Forelimb muscle (tissue), 1 donor: ENCODE measurements at regions not wholly inside any gene's neighbourhood (a gene's known extent, or its start where the extent isn't known, plus 50 kb on each side); places are given as distances from the start of the nearest gene placed in this dataset.
"Not testable (repeated sequence)": the region's sequence is repeated elsewhere in the genome, so short reads cannot be mapped to it uniquely, and the experiment has no call there.

Experiments used
- DNase-seq: peaks from one replicate; pipeline ENCODE4 v3.0.0-alpha.2; 2013; ENCODE audit warnings: low read depth

DNA sequence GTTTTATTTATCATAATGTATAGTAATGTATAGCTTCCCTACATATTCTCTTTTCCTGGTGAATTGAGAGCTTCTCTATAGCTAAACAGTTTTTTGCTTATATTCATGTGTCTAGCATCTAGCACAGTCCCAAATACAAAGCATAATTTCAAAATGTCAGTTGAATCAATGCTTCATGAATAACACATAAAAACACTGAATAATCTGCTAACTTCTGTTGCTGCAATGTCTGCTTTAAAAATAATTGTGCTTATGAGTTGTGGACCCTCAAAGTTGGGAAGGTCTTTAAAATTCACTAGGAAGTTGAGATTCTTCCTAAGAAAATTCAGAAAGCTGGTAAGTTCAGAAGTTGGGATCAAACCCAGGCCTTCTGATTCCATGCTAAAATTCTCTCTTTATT lies 600.9 kb upstream of the FAM98A start:
- no peak for DNase-seq

- DNase-seq = no peak
Measured at GRCh38 chr2:34193164-34193563, 594.1 kb upstream of the FAM98A start.

DNA sequence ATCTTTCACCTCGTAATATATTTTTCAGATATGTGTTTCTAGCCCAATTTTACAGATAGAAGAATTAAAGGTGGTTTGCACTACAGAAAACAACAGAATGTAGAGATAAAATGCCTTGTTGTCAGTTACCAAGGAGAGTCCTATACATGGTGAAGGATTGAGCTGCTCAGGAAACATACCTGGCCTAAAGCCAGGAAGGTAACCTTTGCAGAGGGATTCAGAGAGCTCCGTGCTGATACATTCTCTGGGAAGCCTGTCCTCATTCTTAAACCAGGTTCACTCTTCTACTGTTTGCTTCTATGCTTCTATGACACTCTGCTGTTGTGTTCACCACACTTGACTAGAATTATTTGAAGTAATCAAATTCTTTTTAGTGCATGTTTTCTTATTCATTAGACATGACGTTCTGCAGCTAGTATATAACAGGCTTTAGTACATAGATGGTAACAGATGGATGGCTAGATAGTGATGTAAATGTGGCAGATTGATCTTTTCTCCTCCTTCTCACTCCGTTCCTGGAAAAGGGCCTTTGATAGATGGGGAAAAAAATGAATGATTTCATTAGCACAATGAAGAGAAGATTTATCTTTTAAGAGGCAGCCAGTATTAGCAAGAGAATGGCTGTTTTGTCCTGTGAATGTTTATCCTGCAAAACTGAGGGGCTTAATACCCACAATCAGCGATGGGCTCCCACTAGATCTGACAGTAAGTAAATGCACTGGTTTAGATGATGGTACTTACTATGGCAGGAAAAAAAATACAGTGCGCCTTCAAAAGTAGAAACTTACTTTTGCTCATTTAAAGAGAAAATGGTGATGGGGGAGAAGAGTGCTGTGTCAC lies 589.6 kb upstream of the FAM98A start:
- DNase-seq = no peak

GRCh38 chr2:34179511-34179910 lies 580.4 kb upstream of the FAM98A start:
- no peak for DNase-seq

DNA sequence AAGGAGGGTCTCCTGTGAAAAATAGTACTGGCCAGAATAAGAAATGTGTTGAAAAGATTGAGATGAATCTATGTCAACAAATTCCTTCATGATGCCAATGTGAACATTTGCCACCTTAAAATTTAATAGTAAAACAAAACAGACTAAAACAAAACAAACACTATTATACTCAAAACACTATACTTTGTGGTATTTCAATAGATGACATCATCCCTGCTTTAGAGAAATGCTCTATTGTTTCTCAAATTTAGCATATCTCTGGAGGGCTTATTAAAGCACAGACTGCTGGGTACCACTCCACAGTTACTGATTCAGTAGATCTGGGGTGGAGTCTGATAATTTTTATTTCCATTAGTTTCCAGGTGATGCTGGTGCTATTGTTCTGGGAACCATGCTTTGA lies 579.4 kb upstream of the FAM98A start:
- DNase-seq = no peak

GRCh38 chr2:34176693-34177092 lies 577.6 kb upstream of the FAM98A start:
- no peak for DNase-seq

DNA sequence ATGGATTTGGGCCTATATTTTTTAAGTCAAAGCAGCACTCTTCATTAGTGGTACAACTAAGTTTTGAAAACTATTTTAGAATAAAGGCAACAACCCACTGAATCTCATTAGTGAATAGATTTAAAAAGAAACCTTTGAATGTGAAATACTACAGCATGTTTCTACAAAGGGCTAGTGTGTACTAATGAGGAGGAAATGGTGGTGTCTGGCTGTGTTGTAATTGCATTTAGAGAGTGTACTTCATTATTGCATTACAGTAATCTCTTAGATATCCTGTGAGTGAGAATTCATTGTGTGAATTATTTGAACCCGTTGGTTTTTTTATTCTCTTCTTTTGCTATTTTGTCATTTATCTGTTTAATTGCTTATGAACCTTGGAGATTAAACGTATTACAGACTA lies 575.4 kb upstream of the FAM98A start:
- no peak for DNase-seq

DNA sequence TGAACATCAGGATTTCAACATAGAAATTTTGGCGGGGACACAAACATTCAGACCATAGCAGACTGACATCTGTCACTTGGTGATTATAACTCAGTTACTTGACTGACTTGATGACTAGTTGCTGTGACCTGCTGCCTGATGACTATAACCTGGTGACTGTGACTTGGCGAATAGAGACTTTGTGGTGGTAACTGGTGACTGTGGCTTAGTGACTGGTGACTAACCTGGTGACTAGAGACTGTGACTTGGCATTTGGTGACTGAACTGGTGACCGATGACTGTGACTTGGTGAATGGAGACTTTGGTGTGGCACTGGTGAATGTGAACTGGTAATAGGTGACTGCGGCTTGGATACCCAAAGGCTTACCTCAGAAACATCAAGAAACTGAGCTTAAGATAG lies 563.1 kb upstream of the FAM98A start:
- DNase-seq = no peak

DNA sequence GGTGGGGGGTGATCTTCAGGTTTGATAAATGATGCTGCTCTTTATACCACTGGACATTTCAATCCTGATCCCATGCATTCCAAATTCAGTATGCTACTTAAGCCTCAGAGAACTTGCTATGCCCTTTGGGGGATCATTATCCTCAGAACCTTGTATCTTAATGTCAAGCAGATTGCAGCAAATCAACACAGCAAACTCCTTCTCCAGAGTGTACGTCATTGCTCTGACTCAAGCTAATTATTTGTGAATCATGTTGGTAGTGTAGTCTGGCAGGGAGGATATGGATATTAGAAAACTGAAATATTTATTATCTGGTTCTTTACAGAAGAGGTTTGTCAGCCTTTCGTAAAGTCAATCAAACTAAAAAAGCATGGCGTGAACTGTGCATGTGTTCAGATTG lies 562.5 kb upstream of the FAM98A start:
- DNase-seq = no peak

DNA sequence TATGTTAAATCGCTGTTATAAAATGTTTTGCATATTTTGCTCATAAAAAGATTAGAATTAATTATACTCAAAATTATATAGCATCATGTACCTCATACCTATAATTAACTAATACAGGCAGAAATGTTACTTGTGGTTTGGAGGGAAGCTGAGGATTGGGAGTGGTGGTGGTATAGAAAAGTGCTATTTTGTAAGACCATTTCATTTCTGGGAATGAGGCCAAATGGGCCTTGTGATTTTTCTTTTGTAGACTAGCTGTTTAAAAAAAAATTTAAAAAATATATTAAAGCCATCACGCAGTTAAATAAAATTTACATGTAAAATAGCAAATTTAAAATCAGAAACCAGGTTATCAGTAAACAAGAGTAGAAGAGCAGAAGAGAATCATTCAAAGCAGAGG lies 560.8 kb upstream of the FAM98A start:
- no peak for DNase-seq

DNA sequence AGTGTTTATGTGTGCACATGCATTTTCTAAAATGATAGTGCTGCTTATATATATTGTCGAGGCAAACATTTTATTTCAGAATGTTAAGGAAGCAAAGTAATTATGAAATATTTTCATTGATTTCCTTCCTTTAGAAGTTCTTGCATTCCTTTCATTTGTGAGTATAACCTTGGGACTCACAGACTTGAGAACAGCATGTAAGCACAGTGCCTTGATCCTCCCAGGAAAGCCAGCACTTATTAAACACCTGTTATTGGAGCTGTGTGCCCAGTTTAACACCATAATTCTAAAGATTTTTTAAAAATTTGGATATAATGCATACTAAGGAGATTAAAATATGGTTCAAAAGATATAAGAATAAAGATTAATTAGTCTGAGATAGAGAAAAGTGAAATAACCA lies 554.4 kb upstream of the FAM98A start:
- DNase-seq = no peak

DNA sequence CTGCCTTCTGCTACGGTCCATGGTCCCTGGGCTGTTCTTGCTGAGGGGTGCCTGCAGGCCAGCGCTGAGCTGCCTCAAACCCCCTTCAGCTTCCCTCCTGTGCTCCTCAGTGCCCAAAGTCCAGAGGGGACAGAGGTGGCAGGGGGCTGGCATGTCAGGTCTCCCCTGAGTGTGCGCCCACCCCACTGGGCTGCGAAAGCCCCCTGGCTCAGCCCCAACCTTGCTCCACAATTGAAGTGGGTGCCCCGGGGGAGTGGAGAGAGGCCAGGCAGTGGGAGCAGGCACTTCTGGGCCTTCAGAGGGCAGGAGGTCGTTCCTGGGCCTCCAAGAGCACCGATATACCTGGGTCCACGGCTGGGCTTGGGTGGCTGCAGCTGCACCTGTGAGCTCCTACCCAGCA lies 548.7 kb upstream of the FAM98A start:
- no peak for DNase-seq

DNA sequence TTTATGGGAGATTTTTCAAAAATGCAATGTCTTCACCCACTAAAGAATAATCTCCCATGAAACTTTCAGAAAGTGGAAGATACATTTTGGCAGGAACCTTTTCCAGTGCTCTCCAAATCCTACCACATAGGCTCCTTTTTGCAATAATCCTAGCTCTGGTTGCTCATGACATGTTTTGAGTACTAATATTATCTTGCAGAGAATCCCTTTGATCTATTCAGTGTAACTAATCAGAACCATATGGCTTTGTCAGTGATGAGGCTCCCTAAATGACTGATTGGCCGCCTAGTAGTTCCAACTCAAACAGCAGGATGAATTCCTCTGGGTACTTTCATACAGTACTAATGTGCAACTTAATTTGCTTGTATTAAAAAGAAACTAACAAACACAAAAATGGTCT lies 544.0 kb upstream of the FAM98A start:
- no peak for DNase-seq

- DNase-seq = not testable (repeated sequence)
Measured at GRCh38 chr2:34142531-34143008, 543.5 kb upstream of the FAM98A start.

DNA sequence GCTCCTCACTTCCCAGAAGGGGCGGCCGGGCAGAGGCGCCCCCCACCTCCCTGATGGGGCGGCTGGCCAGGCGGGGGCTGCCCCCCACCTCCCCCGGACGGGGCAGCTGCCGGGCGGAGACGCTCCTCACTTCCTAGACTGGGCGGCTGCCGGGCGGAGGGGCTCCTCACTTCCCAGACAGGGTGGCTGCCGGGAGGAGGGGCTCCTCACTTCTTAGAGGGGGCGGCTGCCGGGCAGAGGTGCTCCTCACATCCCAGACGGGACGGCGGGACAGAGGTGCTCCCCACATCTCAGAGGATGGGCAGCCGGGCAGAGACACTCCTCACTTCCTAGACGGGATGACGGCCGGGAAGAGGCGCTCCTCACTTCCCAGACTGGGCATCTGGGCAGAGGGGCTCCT lies 534.0 kb upstream of the FAM98A start:
- not testable (repeated sequence) for DNase-seq

- no peak for DNase-seq
Measured at GRCh38 chr2:34126279-34126678, 527.2 kb upstream of the FAM98A start.

DNA sequence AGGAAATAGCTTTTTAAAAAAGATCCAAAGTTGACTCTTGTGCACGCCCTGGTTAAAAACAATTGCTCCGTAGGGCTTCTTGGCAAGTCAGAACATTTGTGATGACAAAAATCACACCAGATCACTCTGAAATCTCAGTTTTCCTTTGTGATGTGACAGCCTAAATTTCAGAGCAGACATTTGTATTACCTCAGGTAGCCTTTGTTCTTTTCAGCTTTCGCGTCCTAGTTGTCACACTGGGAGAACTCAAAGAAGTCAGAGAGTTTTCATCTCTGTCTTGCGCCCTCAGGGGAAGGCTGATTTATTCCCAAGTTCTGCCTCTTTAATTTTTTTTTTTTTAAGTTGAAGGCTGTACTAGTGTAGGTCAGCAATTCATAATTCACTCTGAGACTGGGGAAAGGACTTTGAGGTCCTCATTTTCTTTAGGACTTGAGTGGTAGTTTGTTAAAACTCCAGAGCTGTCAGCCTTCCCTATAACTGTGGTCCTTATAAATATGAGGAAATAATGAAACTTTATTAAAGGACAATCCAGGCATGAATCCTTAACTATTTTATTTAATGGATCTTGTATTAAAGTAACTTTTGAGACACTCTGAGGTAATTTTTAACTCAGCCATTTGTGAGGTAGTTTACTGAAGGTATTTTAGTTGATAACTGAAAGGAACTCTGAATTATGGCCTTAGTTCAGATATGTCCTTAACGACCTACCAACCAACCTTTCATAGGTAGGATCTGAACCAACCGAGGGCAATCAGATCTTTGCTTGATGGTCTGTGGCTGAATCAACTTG lies 525.1 kb upstream of the FAM98A start:
- DNase-seq = no peak

DNA sequence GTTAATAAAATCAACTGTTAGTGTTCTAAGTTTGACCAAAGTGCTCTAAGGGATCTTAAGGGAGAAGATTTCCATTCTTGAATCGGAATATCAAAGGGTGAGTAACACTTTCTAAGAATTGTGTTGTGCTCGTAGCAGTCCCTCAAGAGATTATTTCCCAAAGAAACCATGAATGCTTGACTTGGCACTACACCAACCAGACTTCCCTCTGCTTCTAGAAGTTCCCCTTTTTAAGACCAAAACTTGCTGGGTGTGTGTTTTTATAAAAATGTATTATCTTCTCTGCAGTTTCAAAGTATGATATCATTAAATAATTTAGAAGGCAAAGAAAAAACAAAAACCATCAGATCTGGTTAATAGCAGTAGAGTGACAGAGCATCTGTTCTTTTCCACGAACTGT lies 522.0 kb upstream of the FAM98A start:
- DNase-seq = no peak

- DNase-seq = no peak
Measured at GRCh38 chr2:34115076-34115475, 516.0 kb upstream of the FAM98A start.

DNA sequence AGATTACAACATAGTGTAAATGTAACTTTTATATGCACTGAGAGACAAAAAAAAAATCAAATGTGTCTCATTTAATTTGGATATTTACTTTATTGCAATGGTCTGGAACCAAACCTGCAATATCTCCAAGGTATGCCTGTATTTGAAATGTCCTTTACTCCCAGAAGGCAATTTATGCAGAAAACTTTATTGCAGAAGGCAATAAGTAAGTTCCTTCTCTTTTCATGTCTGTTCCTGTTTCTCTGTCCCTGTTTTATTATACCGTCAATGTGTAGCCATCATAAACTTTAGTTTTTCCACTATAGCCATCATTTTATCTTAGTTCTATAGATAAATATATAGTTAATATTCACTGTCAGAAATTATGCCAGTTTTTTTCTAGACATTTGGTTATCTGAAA lies 513.1 kb upstream of the FAM98A start:
- no peak for DNase-seq

DNA sequence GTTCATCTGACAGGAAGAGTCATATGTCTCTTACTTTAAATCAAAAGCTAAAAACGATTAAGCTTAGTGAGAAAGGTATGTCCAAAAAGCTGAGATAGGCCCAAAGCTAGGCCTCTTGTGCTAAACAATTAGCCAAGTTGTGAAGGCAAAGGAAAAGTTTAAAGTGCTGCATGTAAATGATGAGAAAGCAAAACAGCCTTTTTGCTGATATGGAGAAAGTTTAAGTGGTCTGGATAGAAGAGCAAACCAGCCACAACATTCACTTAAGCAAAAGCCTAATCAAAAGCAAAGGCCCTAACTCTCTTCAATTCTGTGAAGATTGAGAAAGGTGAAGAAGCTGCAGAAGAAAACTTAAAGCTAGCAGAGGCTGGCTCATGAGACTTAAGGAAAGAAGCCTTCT lies 511.3 kb upstream of the FAM98A start:
- DNase-seq = no peak

DNA sequence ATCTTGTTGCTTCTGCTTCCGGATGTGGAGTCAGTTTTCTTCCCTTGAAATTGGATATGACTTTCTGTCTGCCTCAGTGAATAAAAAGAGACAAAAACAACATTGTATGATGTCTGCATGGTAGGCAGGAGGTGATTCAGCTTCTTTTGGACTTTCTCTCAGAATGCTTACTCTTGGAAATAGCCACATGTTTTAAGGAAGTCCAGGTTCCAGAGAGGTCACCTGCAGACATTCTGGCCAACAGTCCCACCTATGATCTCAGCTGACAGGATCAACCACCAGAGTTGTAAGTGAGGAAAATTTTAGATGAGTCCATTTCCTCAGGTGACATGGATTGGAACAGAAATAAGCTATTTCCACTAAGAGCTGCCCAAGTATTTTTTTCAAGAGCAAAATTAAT lies 508.7 kb upstream of the FAM98A start:
- no peak for DNase-seq
